HepG2 (cell line): ENCODE measurements at regions not wholly inside any gene's neighbourhood (a gene's known extent, or its start where the extent isn't known, plus 50 kb on each side); places are given as distances from the start of the nearest gene placed in this dataset.

Experiments used
- ATAC-seq: fragments of 200-7000 bp; cut with Tn5 transposase; 3 replicates; pipeline ENCODE4 v1.9.1; 2020; ENCODE audit warnings: mild to moderate bottlenecking, moderate library complexity
- BruUV-seq: library from RNA; stranded (reverse); fragments of 400-500 nt; replicated peaks from 2 replicates; lab custom pipeline; 2021; lab: Mats Ljungman, UMichigan
- CTCF ChIA-PET: fragments of 300-600 bp; formaldehyde crosslinking; extraction: SDS; loops from one replicate; lab custom pipeline; 2021; ENCODE audit warnings: low total read pairs, inconsistent platforms, low intra/inter-chr PET ratio; lab: Yijun Ruan, JAX
- POLR2A ChIA-PET: fragments of 350-600 bp; sonication (Branson Sonifier 250); formaldehyde crosslinking; loops from one replicate; lab custom pipeline; 2020; ENCODE audit warnings: antibody characterized with exemption, inconsistent platforms; lab: Yijun Ruan, JAX
- DNase-seq: peaks from one replicate; pipeline ENCODE4 v3.0.0-alpha.2; 2015; ENCODE audit warnings: low spot score
- FAIRE-seq: peaks from 3 replicates; lab custom pipeline; 2011; peaks lifted over from hg19 to GRCh38; lab: Jason Lieb, UNC
- H2AFZ ChIP-seq: one replicate; pipeline ENCODE4 v1.6.1; 2011; ENCODE audit warnings: low read length, inconsistent platforms
- H3K27ac ChIP-seq: fragments of 300-600 bp; 3 replicates; pipeline ENCODE4 v1.8.0; 2011; ENCODE audit warnings: mixed run types, mild to moderate bottlenecking, mixed read lengths, low read length, inconsistent platforms; ENCODE audit not compliant: insufficient read depth; ENCODE audit errors: extremely low read length
- H3K27me3 ChIP-seq, 2 experiments: fragments of 200-600 bp in 1 of 2; 2 replicates in 1 of 2; 3 replicates in 1 of 2; pipeline versions ENCODE4 v1.6.0 to v1.8.0; 2011; ENCODE audit warnings: low read length in 2 of 2, mild to moderate bottlenecking in 2 of 2, moderate library complexity in 2 of 2, inconsistent platforms in 1 of 2; ENCODE audit not compliant: insufficient read depth in 2 of 2, control insufficient read depth in 1 of 2
- H3K36me3 ChIP-seq, 2 experiments: fragments of 200-600 bp in 1 of 2; replicated peaks in 1 of 2; 2 replicates in 1 of 2; 3 replicates in 1 of 2; pipeline versions ENCODE4 v1.5.1 to v1.8.0; 2011; ENCODE audit warnings: low read length in 2 of 2, inconsistent platforms in 1 of 2; ENCODE audit not compliant: insufficient read depth in 2 of 2, control insufficient read depth in 1 of 2
- H3K4me1 ChIP-seq: 2 replicates; pipeline ENCODE4 v1.5.1; 2012; ENCODE audit warnings: low read length, inconsistent platforms; ENCODE audit not compliant: insufficient read depth
- H3K4me2 ChIP-seq: 2 replicates; pipeline ENCODE4 v1.6.0; 2011; ENCODE audit warnings: low read depth, low read length, inconsistent platforms
- H3K4me3 ChIP-seq, 3 experiments: fragments of 200-600 bp in 1 of 3; sonication (generic), shearing (Covaris generic) in 1 of 3; replicated peaks in 1 of 3; 2 replicates each; pipeline ENCODE4 v1.5.1; 2011 to 2016; ENCODE audit warnings: low read length in 3 of 3, inconsistent platforms in 2 of 3, low read depth in 2 of 3, mild to moderate bottlenecking in 2 of 3, control low read depth in 1 of 3, mixed read lengths in 1 of 3; ENCODE audit not compliant: insufficient read depth in 1 of 3
- H3K79me2 ChIP-seq: one replicate; pipeline ENCODE4 v1.6.1; 2011; ENCODE audit warnings: low read length, inconsistent platforms; ENCODE audit not compliant: insufficient read depth
- H3K9ac ChIP-seq: 2 replicates; pipeline ENCODE4 v1.6.0; 2011; ENCODE audit warnings: mild to moderate bottlenecking, low read depth, low read length, inconsistent platforms; ENCODE audit not compliant: insufficient read depth
- H3K9me3 ChIP-seq: 2 replicates; pipeline ENCODE4 v1.5.1; 2012; ENCODE audit warnings: mild to moderate bottlenecking, low read length
- H4K20me1 ChIP-seq: 2 replicates; pipeline ENCODE4 v1.6.0; 2011; ENCODE audit warnings: inconsistent platforms, mild to moderate bottlenecking, low read length, moderate library complexity; ENCODE audit not compliant: insufficient read depth
- AGO2 ChIP-seq: fragments of 200-400 bp; formaldehyde crosslinking; optimal IDR thresholded peaks from 2 replicates; pipeline ENCODE3; 2017; ENCODE audit warnings: mild to moderate bottlenecking, low read depth, low read length, moderate library complexity
- ARNT ChIP-seq: fragments of 450-650 bp; IDR thresholded peaks from 2 replicates; pipeline ENCODE4 v1.6.1; 2017
- ATF2 ChIP-seq: sonication (generic); formaldehyde crosslinking; IDR thresholded peaks from 2 replicates; pipeline ENCODE4 v1.4.0; 2020; ENCODE audit warnings: missing genetic modification reagents
- CCDC6 ChIP-seq: sonication (generic); formaldehyde crosslinking; IDR thresholded peaks from 2 replicates; pipeline ENCODE4 v1.8.1; 2022; ENCODE audit warnings: mild to moderate bottlenecking, missing genetic modification reagents, moderate library complexity
- FOSL1 ChIP-seq: sonication (generic); formaldehyde crosslinking; IDR thresholded peaks from 2 replicates; pipeline ENCODE4 v1.9.0; 2021; ENCODE audit warnings: missing genetic modification reagents, borderline replicate concordance
- GPBP1L1 ChIP-seq: sonication (generic); formaldehyde crosslinking; IDR thresholded peaks from 2 replicates; pipeline ENCODE4 v1.5.0; 2020; ENCODE audit warnings: mild to moderate bottlenecking, missing genetic modification reagents
- MTF2 ChIP-seq: sonication (generic); formaldehyde crosslinking; IDR thresholded peaks from 2 replicates; pipeline ENCODE4 v1.5.0; 2020; ENCODE audit warnings: missing genetic modification reagents, borderline replicate concordance
- RXRB ChIP-seq: IDR thresholded peaks from 2 replicates; pipeline ENCODE4 v1.6.1; 2016; ENCODE audit warnings: borderline replicate concordance, missing genetic modification reagents, missing compliant biosample characterization
- SYNCRIP ChIP-seq: fragments of 200-400 bp; formaldehyde crosslinking; IDR thresholded peaks from 2 replicates; pipeline ENCODE4 v1.6.1; 2018; ENCODE audit warnings: mild to moderate bottlenecking, low read depth, low read length; ENCODE audit not compliant: insufficient read depth
- USF2 ChIP-seq, 2 experiments: sonication (generic) in 1 of 2; formaldehyde crosslinking in 1 of 2; IDR thresholded peaks; 2 replicates each; pipeline versions ENCODE4 v1.5.1 to v1.6.1; 2011 to 2020; ENCODE audit warnings: borderline replicate concordance in 1 of 2, low read depth in 1 of 2, low read length in 1 of 2, mild to moderate bottlenecking in 1 of 2, missing genetic modification reagents in 1 of 2, moderate library complexity in 1 of 2
- ZBTB2 ChIP-seq: sonication (generic); formaldehyde crosslinking; IDR thresholded peaks from 2 replicates; pipeline ENCODE4 v1.8.0; 2022; ENCODE audit warnings: low read depth, missing genetic modification reagents
- ZNF501 ChIP-seq: sonication (generic); formaldehyde crosslinking; IDR thresholded peaks from 2 replicates; pipeline ENCODE4 v1.5.1; 2020; ENCODE audit warnings: mild to moderate bottlenecking, moderate library complexity, missing genetic modification reagents
- ZNF512B ChIP-seq: sonication (generic); formaldehyde crosslinking; IDR thresholded peaks from 2 replicates; pipeline ENCODE4 v1.5.1; 2020; ENCODE audit warnings: missing genetic modification reagents, mild to moderate bottlenecking, borderline replicate concordance
- ZSCAN30 ChIP-seq: sonication (generic); formaldehyde crosslinking; IDR thresholded peaks from 2 replicates; pipeline ENCODE4 v1.5.0; 2020; ENCODE audit warnings: mild to moderate bottlenecking, missing genetic modification reagents
- WGBS: methylation state at CpG from one replicate; pipeline ENCODE4 v1.1.6; 2017; ENCODE audit warnings: low lambda C conversion rate; 5-methylcytosine and 5-hydroxymethylcytosine counted together
- in situ Hi-C: cut with HindIII; loops from 2 replicates; pipeline ENCODE4 v1.10.0; 2017; ENCODE audit warnings: low pct_unique_long_range_greater_than_20kb; ENCODE audit not compliant: extremely low pct_ligation_motif_present
- intact Hi-C: fragments of 100-400 bp; cut with micrococcal nuclease; formaldehyde crosslinking; loops from one replicate; pipeline ENCODE4 v1.10.0; 2022; ENCODE audit not compliant: unreplicated experiment

- TF ChIP-seq ZSCAN30 (CRISPR knock-in tag) = no peak
- TF ChIP-seq, all 625 proteins: peak for 0
Measured at GRCh38 chr20:40512591-40512990, 176.4 kb downstream of the MAFB start (continued).

- H3K27me3 ChIP-seq = no peaks in the 10 kb centered on the region; a peak in 1 of 5 replicates
- H3K79me2 ChIP-seq = no peaks in the 10 kb centered on the region
- DNase-seq (no peak), ATAC-seq (no peak), FAIRE-seq (no peak)
- no peak overlapping the region for H2AFZ ChIP-seq
- H3K9me3 ChIP-seq = no peaks in the 10 kb centered on the region
- no peaks in the 10 kb centered on the region for H3K36me3 ChIP-seq
- ChIA-PET POLR2A (no interaction called here), CTCF (no interaction called here)
- no TSS peak for BruUV-seq
- H3K27ac ChIP-seq = no peak overlapping the region
- H3K4me2 ChIP-seq = no peak overlapping the region
- no peaks in the 10 kb centered on the region for H3K4me1 ChIP-seq
- no peak overlapping the region for H3K9ac ChIP-seq
- H3K4me3 ChIP-seq = no peak overlapping the region
- in situ Hi-C loops = no loop called here
- intact Hi-C loops = no loop called here
- no peaks in the 10 kb centered on the region for H4K20me1 ChIP-seq
- WGBS = 10% methylated on average over 3 of the region's 3 CpGs
- TF ChIP-seq ATF2 (CRISPR knock-in tag) = no peak
- TF ChIP-seq GPBP1L1 (CRISPR knock-in tag) = no peak
- no peak for TF ChIP-seq RXRB
- no peak for TF ChIP-seq ZNF512B (CRISPR knock-in tag)
- no peak for TF ChIP-seq ARNT
- TF ChIP-seq USF2 (IDR thresholded peaks at IDR 0.05; ENCODE audit: low read depth, low read length) = no peak
- TF ChIP-seq USF2 (CRISPR knock-in tag; IDR thresholded peaks at IDR 0.05; ENCODE audit: borderline replicate concordance) = no peak
- no peak for TF ChIP-seq FOSL1 (CRISPR knock-in tag)
- no peak for TF ChIP-seq AGO2
- no peak for TF ChIP-seq SYNCRIP
- TF ChIP-seq MTF2 (CRISPR knock-in tag) = no peak
- TF ChIP-seq ZBTB2 (CRISPR knock-in tag) = no peak
- TF ChIP-seq ZNF501 (CRISPR knock-in tag) = no peak
- no peak for TF ChIP-seq CCDC6 (CRISPR knock-in tag)
Measured at GRCh38 chr20:40511478-40511877, 177.6 kb downstream of the MAFB start.
